C4-2B (cell line): ENCODE measurements at regions not wholly inside any gene's neighbourhood (a gene's known extent, or its start where the extent isn't known, plus 50 kb on each side); places are given as distances from the start of the nearest gene placed in this dataset.

ENCODE experiments used
- H3K27ac ChIP-seq: fragments of 450-650 bp; 2 replicates; pipeline ENCODE4 v1.5.1; 2017
- ZFX ChIP-seq: fragments of 450-650 bp; IDR thresholded peaks from 2 replicates; pipeline ENCODE4 v1.6.1; 2017
- TF ChIP-seq, protein P1 (sequence below): fragments of 450-650 bp; conservative IDR thresholded peaks from 2 replicates; pipeline ENCODE4 v1.5.1; 2017; ENCODE audit warnings: mild to moderate bottlenecking

DNA sequence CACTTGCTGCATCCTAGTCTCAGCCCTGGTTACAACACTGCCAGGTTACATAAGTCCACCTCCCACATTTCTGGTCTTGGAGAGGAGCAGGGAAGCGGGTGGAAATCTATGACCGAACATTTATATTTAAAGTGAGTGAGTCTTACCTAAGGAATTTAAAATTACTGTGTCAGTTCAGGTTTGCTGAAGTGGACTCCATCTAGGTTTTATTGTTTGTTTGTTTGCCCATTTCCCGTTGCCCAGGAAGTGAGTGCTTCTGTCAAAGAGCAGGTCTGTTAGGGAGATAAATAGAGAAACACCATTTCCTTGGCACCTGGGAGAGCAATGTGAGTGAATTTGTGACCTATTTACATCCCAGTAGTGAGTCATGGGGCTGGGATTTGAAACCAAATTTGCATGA, 179.5 kb downstream of the KIF4B start:
- no peak overlapping the region for H3K27ac ChIP-seq
- TF ChIP-seq, protein P1, sequence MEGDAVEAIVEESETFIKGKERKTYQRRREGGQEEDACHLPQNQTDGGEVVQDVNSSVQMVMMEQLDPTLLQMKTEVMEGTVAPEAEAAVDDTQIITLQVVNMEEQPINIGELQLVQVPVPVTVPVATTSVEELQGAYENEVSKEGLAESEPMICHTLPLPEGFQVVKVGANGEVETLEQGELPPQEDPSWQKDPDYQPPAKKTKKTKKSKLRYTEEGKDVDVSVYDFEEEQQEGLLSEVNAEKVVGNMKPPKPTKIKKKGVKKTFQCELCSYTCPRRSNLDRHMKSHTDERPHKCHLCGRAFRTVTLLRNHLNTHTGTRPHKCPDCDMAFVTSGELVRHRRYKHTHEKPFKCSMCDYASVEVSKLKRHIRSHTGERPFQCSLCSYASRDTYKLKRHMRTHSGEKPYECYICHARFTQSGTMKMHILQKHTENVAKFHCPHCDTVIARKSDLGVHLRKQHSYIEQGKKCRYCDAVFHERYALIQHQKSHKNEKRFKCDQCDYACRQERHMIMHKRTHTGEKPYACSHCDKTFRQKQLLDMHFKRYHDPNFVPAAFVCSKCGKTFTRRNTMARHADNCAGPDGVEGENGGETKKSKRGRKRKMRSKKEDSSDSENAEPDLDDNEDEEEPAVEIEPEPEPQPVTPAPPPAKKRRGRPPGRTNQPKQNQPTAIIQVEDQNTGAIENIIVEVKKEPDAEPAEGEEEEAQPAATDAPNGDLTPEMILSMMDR, result no peak
- no peak for TF ChIP-seq ZFX

DNA sequence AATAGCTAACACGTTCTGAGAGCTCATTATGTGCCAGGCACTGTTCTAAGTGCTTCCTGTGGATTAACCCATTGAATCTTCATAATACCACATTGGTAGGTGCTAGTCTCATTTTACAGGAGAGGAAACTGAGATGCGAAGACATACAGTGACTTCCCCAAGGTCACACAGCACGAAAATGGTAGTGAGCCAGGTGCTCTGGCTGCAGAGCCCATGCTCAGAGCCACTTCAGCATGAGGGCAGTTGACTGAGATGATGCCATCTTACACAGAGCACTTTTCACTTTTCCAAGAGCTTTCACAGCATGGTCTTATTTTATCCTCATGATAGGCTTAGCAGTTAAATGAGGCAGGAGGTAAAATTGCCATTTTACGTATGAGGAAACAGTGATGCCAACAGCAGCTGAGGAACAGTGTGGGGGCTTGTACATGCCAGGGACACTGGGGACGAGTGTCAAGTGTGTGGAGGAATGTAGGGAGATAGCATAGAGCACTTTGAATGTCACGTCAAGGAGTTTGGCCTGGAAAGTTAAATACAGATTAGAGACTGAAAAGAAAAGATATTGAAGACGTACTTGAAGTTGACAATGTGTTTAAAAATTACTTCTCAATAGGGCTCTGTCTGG, 180.0 kb downstream of the KIF4B start:
- H3K27ac ChIP-seq, result no peak overlapping the region
- TF ChIP-seq, protein P1, result no peak
- TF ChIP-seq ZFX, result no peak

GRCh38 chr5:155200608-155201007, 187.1 kb downstream of the KIF4B start:
- H3K27ac ChIP-seq, result no peak overlapping the region
- no peak for TF ChIP-seq ZFX
- TF ChIP-seq, protein P1, result no peak

DNA sequence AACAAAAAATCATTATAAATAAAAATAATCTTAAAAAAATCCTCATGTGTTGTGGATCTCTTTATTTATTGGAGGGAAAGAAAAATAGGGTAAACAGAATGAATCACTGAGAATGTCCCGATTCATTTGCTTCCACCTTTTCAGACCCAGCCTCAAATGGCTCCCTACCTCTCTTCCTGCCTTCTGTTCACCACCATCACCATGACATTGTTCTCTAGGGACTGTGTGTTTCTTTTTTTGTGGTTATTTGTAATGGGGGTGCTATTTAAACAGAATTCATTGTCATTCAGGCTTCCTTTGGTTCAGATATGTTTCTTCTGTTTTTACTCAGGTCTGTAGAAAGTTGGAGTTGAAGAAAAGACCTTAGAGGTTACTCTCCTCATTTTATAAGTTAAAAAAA, 198.2 kb downstream of the KIF4B start:
- TF ChIP-seq, protein P1, result no peak
- TF ChIP-seq ZFX, result no peak
- H3K27ac ChIP-seq, result no peak overlapping the region

GRCh38 chr5:155222393-155222792, 208.8 kb downstream of the KIF4B start:
- TF ChIP-seq ZFX, result no peak
- TF ChIP-seq, protein P1, result no peak
- no peak overlapping the region for H3K27ac ChIP-seq

DNA sequence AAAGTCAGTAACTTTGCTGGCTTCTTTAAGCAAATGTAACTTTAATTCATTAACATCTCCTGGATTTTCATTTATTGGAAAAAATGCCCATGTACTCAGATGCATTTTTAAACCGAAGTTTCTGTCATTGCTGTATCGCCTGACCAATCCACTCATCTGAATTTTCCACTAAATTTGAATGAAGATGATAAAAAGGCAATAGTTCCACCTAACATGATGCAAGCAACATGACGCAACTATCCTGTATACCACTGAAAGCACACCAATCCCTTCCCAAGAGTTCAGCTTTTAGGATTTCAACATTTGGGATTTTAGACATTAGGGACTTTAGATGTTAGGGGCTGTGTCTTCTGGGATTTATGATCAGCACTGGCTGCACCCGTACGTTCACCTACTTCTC, 215.6 kb downstream of the KIF4B start:
- TF ChIP-seq, protein P1, result no peak
- TF ChIP-seq ZFX, result no peak
- H3K27ac ChIP-seq, result no peak overlapping the region

DNA sequence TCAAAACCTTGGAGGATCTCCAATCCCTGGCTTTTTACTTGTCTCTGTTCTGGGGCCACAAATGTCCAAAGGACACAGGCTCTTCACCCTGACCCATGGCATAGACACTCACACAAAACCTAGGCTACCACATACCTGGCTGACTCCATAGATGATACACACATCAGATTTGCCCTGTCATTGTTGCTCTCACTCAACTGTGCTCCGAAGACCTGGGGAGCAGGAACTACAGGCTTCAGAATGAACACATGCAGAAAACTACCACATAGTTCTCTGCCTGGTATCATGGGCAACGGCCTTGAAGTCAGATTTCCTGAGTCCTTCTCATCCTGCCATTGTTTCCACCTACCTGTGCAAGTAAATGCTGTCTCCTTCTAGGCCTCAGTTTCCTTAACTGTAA, 226.2 kb downstream of the KIF4B start:
- TF ChIP-seq, protein P1, result no peak
- no peak for TF ChIP-seq ZFX
- no peak overlapping the region for H3K27ac ChIP-seq
